T-helper 2 cell (primary cell): ENCODE measurements at regions not wholly inside any gene's neighbourhood (a gene's known extent, or its start where the extent isn't known, plus 50 kb on each side); places are given as distances from the start of the nearest gene placed in this dataset.

ENCODE experiments used
- DNase-seq, 5 experiments: peaks; one replicate each; pipeline versions ENCODE4 v3.0.0 to v3.0.0-alpha.2; 2012 to 2022

GRCh38 chr4:177051473-177052060 is 258.1 kb upstream of the NEIL3 start:
- DNase-seq: peak in 1 of 5 experiments; percentile 57

DNA sequence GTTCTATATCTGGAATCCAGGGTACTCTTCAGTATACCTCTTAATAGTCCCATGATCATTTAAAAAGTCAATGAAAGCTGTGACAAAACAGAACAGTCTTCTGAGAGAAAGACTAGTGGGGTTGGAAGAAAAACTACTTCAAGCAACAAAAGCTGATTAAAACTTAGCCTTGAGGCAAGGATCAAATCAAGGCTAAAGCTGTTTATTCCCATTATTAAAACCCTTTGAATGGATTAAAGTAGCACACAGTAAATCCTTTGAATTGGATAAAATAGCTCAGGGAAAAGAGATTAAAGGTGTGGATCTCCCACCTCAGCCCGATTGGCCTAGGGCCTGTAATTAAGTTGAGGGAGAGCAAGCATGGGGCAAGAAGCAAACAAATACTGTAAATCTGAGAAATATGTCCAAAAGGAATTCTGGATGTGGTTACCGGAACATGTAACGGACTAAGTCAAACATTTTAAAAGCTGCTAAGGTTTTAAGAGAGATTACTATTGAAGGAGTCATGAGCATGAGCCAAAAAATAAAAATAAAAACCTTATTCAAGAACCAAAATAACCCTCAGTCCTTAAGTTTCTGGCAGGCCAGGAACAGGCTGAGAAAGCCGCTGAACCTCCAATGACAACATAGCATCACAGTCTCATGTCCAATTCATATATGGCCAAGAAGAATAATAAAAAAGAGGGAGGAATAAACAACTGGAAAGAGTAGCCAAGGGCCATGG is 257.3 kb upstream of the NEIL3 start:
- no peak for DNase-seq

- DNase-seq: no peak
Measured at GRCh38 chr4:177057186-177057585, 252.5 kb upstream of the NEIL3 start.

DNA sequence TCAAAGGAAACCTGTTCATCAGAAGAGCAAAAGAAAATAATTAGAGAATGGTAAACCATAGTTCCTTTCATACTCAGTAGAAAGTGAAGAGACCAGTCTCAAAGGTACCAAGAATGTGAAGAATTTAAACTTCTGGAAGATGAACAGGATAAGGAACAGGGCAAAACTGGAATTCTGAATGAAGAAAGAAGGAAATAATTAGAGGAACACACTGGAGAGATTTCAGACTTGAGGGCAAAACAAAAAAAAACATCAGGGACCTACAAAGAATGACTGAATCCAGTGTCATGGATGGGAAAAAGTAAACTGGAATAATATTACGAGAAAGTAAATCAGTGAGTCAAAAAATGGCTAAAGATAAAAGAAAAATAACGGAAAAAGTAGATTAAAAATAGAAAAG is 245.6 kb upstream of the NEIL3 start:
- no peak for DNase-seq

DNA sequence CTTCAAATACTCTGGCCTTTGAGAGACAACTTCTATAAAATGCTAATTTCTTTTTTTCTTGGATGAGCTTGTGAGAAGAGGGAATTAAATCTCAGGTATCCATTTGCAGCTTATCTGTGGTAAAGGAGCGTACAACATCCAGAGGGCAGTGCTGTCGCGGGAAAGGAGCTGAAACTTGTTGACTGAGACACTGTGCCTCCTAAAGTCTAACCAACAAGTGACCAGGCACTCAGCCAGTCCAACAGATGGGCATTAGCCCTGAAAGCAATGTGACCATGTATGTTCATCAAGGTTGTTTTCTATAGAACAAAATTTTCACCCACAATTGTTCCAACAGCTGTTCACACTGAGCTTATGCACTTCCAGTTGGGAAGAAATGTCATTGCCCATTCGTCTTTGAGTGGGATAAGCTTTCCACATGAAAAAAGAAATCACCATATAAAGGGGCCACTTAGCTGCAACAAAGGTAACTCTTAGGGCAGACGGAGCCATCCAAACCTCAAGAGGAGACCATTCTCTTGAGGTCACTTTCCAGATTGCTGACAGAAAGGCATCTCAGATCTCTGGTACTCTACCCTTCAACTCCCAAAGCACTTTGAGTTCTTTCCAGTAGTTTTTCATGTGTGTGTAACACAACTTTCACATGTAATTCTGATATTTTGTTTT is 244.8 kb upstream of the NEIL3 start:
- no peak for DNase-seq

- no peak for DNase-seq
Measured at GRCh38 chr4:177066746-177067145, 242.9 kb upstream of the NEIL3 start.

DNA sequence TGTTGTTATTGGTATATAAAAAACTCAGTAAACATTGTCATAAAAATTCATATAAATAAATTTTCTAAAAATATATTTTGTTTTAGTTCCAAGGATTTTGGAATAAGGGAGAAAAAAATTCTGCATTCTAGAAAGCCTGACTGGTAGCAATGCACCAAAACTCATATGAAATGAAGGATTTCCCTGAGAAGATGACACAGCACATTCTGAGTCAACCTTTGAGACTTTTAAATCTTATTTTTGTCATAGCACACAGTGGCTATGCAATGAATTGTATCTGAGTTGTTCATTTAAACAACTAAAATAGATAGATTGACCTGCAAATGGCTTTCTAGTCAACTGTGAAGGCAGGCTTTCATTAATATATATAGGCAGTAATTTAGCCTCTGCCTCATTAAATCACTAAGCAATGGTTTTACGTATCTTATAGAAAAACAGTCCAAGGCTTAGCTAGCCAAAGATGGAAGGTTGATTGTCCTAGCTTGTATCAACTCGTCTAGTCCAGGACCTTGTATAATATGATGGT is 239.1 kb upstream of the NEIL3 start:
- DNase-seq: no peak

- DNase-seq: no peak
Measured at GRCh38 chr4:177077095-177077971, 232.3 kb upstream of the NEIL3 start.

DNA sequence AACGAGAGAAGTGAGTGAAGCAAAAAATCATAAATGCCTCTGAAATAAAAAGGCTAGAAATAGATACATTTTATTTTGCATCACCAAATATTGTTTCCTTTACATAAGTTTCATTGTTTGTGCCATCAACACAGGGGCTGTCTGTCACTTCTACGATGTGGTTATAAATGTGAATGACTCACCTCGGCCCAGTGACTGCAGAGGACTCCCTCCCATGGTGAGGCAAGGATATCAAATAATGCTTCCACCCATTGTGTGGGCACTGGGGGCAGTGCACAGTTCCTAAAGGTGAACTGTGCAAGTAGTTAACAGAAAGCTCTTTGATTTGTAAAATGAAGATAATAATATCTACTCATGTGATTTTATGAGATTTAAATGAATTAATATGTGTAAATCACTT is 230.3 kb upstream of the NEIL3 start:
- no peak for DNase-seq

- no peak for DNase-seq
Measured at GRCh38 chr4:177080388-177080787, 229.3 kb upstream of the NEIL3 start.

GRCh38 chr4:177087060-177087459 is 222.6 kb upstream of the NEIL3 start:
- DNase-seq: no peak

DNA sequence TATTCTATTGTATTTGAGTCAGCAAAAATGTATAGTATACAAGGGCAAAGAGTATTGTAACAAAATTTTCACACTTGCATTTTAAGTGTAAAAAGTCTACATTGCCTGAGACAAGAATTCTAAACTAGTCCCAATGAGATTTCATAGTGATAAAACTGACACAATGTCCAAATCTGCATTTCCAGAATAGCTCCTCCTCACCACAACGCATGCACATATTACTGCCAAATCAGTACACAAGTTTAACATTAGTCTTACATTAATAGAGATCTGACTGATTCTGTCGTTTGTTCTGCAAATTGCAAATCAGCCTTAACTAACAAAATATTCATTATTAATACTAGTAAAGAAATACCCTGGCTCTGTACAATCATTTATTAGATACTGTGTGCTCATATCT is 222.2 kb upstream of the NEIL3 start:
- no peak for DNase-seq

- DNase-seq: no peak
Measured at GRCh38 chr4:177091515-177091914, 218.2 kb upstream of the NEIL3 start.

GRCh38 chr4:177092807-177093206 is 216.9 kb upstream of the NEIL3 start:
- DNase-seq: no peak

DNA sequence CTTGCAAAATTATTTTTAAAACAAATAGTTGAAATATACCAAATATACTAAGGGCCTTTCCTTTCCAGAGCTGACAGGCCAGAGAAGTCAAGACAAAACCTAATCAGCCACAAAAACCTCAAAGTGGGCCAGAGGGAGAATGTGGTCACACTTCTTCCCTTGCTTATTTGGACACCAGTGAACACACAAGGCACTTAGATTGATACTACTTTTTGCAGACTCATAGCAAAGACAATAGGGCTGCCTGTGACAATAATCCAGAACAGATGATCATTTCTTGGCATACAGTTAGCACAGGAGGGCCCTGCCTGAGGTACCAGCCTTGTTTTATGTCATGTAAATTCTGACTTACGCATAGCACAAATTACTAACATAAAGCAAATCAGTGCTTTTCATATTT is 215.7 kb upstream of the NEIL3 start:
- DNase-seq: no peak

DNA sequence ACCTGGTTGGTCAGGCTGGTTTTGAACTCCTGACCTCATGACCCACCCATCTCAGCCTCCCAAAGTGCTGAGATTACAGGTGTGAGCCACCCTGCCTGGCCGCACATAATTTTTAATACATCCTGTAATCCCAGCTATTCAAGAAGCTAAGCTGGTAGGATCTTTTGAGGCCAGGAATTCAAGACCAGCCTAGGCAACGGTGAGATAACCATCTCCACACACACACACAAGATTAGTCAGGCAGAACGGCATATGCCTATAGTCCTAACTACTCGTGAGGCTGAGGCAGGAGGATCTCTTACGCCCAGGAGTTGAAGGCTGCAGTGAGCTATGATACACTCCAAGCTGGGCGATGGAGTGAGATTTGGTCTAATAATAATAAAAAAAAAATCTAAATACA is 212.4 kb upstream of the NEIL3 start:
- DNase-seq: no peak

DNA sequence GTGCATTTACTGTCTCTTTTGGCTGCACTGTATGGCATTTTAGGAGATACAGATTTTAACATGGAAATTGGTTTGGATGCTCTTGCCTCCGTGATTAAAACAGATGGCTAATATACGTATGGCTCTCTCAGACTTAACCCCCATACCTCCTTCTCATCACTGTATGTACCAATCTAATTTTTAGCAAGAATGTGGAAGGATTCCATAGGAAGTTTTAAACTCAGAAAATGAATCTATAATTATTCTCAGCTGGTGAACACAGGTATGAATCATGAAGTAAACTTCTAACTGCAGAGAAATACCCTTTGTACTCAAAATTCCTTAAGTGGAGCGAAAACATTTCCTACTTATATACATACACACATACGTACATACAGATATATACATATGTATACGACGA is 210.5 kb upstream of the NEIL3 start:
- DNase-seq: no peak

DNA sequence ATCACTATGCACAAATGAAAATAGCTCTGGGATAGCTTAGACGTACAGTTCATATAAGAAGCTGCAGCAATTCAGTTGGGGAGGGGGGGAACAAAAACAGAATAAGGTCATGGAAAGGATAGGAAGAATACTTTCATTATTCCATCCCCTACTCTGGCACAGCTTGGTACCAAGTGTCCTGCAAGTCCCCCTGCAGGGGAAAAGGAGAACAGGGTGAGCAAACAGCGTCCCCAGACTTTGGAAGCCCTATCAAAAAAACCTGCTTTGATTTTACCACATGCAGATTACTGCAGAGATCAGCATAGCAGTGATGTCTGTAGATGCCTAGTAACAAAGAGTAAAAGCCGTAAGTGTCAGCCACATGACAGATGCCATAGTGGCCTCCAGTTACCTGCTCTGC is 209.4 kb upstream of the NEIL3 start:
- DNase-seq: no peak

DNA sequence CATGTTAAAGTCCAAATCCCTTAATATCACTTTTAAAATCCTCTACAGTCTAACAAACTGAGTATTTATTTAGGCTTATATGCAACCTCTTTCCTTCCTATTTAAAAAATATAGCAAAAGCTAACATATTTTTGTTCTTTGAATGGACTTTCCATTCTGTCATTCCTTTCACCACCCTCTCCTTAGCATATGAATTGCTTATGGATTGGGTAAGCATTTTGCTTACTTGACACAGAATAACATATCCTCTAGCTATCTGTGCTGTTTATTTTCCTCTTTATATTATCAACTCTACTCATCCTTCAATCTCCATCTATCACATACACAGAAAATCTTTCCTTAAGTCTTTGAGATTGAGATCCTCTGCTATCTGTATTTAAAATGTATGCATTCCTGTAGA is 206.1 kb upstream of the NEIL3 start:
- DNase-seq: no peak

- DNase-seq: no peak
Measured at GRCh38 chr4:177105536-177105935, 204.1 kb upstream of the NEIL3 start.

DNA sequence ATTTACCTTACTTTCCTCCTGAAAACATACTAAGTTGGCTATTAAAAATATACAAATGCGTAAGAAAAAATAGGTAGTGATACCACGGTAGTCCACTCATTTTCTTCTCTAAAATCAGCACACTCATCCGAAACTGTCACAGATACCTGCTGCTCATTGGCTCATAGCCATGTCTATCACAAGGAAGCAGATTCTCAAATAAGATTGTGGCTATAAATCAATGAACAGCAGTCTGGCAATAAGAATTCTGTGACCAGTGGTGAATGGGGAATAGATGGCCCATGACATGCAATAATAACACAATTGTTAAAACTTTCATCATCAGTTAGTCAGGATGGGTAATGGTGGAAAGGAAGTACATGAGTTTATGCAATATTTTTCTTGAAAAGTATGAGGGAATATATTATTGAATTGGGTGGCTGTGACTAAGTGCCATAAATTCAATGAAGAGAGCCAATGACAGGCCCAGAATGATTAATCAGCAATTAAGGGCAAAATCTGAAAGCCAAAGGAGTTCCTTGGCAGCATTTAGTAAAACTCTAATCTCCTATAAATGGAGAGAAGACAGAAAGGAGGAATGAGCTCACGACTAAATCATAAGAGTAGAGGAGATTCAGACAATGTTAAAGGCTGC is 202.3 kb upstream of the NEIL3 start:
- peak in 1 of 5 experiments; percentile 13 for DNase-seq

- peak in 1 of 5 experiments; percentile 42 for DNase-seq
Measured at GRCh38 chr4:177108708-177109107, 201.0 kb upstream of the NEIL3 start.
